ENCODE measurements at regions not wholly inside any gene's neighbourhood (a gene's known extent, or its start where the extent isn't known, plus 50 kb on each side); places are given as distances from the start of the nearest gene placed in this dataset.
"Not testable (repeated sequence)": the region's sequence is repeated elsewhere in the genome, so short reads cannot be mapped to it uniquely, and the experiment has no call there.

GRCh38 chr2:16357188-16357587 lies 308.4 kb downstream of the CYRIA start:
- DNase-seq = no peak

GRCh38 chr2:16351541-16351940 lies 314.1 kb downstream of the CYRIA start:
- DNase-seq = no peak

DNA sequence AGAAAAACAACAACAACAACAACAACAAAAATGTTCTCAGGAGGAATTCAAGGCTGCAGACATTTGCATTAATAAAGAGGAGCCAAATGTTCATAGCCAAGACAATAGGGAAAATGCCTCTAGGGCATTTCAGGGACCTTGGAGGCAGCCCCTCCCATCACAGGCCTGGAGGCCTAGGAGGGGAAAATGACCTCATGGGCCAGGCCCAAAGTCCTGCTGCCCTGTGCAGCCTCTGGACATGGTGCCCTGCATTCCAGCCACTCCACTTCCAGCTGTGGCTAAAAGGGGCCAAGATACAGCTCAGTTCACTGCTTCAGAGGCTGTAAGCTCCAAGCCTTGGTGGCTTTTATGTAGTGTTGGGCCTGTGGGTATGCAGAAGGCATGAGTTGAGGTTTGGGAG lies 314.5 kb downstream of the CYRIA start:
- no peak for DNase-seq

DNA sequence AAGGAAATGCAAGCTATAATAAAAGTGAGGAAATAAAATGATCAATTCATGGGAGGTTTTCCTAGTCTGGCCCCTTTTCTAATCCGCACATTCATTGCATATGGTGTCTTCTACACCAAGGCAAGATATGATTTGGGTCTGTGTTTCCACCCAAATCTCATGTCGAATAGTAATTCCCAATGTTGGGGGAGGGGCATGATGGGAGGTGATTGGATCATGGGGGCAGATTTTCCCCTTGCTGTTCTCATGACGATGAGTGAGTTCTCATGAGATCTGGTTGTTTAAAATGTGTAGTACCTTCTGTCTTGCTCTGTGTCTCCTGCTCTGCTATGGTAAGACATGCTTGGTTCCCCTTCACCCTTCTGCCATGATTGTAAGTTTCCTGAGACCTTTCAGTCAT lies 315.4 kb downstream of the CYRIA start:
- no peak for DNase-seq

DNA sequence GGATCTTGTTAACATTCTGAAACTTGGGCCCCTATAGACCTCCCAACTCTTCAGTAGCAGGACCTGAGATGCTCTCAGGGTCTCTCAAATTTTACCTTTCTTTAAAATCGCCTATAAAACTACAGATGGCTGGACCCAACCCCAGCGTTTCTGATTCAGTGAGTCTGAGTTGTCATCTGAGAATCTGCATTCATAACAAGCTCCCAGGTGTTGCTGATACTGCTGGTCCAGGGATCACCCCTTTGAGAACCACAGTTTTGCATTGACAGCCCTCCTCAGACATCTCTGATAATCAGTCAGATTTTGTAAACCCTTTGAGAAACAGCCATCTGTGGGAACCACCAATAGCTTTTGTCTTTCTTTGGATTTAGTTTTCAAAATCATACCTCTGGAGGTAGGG lies 315.8 kb downstream of the CYRIA start:
- DNase-seq = no peak

DNA sequence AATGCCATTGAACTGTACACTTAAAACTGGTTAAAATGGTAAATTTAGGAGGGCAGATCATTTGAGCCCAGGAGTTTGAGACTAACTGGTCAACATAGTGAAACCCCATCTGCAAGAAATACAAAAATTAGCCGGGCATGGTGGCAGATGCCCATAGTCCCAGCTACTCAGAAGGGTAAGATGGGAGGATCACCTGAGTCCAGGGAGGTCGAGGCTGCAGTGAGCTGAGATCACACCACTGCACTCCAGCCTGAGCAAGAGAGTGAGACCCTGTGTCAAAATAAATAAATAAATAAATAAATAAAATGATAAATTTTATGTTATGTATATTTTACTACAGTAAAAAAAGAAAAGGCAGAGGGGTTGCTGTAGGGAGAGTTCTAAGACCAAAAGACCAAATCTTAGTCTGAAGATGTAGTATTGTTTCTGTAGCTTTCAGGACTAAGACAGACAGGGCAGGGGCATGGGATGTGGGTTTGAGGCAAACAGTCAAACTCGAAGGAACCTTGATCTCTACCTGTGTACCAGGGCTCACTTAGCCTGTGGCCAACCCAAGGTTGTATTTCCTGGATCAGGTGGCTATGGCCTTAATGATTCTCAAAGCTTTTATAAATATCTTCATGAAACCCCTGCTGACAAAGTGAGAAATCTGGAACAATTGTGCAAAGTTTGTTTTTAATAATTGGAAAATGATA lies 316.7 kb downstream of the CYRIA start:
- no peak for DNase-seq

- no peak for DNase-seq
Observed at GRCh38 chr2:16346671-16347070, 319.0 kb downstream of the CYRIA start.

DNA sequence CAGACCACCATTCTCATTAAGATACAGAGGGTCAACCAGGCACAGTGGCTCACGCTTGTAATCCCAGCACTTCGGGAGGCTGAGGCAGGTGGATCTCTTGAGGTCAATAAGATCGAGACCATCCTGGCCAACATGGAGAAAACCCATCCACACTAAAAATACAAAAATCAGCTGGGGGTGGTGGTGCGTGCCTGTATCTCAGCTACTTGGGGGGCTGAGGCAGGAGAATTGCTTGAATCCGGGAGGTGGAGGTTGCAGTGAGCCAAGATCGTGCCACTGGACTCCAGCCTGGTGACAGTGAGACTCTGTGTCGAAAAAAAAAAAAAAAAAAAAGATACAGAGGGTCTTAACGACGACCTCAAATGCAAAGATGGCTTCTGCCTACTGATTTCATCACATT lies 320.4 kb downstream of the CYRIA start:
- DNase-seq = not testable (repeated sequence)

- DNase-seq = no peak
Observed at GRCh38 chr2:16339206-16339605, 326.4 kb downstream of the CYRIA start.

DNA sequence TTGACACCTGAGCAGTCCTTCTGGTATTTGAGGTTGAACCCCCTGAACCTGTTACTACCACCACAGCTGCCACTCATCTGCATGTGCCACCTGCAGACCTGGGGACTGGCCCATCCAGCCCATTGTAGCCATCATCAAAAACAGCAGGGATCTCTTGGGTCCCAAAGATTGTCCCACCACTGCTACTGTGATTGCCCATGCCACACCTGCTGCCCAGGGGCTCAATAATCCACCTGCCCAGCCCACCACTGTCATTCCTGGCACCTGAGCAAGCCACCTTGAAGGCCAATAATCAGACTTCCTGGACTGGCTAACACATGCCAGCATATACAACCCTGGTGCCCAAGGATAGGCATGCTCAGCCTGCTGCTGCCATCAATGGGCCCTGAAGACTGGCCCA lies 327.6 kb downstream of the CYRIA start:
- no peak for DNase-seq

DNA sequence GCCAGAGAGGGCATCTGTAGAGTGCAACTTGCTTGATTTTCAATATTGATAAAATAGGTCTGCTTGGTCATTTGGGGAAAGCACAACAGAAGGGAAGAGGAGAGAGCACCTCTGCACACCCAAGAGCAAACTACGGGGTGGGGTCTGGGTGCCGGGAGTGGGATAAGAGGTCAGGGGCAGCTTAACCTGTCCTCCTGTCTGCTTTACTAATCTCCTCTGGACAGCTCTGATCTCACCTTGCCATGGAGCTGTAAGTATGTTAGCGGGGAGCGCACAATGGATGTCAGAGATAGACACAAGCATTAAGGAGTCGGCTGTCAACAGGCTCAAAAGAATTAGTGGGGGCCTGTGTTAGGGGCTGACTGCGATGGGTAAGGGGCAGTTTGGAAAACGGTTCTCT lies 328.7 kb downstream of the CYRIA start:
- no peak for DNase-seq

GRCh38 chr2:16336491-16336890 lies 329.1 kb downstream of the CYRIA start:
- DNase-seq = no peak

GRCh38 chr2:16335947-16336346 lies 329.7 kb downstream of the CYRIA start:
- DNase-seq = no peak

DNA sequence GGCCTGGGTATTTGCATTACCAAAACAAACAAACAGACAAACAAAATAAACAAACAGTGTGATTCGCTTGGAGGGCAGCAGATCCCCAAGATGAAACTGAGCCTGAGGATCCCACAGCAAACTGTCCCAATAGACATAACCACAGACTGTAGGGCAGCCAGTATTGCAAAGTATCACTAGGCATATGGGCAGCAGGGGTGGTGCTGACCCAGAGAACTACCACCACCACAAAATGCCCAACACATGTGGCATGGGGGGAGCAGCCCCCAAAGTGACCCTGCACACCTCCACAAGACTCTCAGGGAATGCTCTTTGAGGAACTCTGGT lies 330.1 kb downstream of the CYRIA start:
- DNase-seq = no peak

DNA sequence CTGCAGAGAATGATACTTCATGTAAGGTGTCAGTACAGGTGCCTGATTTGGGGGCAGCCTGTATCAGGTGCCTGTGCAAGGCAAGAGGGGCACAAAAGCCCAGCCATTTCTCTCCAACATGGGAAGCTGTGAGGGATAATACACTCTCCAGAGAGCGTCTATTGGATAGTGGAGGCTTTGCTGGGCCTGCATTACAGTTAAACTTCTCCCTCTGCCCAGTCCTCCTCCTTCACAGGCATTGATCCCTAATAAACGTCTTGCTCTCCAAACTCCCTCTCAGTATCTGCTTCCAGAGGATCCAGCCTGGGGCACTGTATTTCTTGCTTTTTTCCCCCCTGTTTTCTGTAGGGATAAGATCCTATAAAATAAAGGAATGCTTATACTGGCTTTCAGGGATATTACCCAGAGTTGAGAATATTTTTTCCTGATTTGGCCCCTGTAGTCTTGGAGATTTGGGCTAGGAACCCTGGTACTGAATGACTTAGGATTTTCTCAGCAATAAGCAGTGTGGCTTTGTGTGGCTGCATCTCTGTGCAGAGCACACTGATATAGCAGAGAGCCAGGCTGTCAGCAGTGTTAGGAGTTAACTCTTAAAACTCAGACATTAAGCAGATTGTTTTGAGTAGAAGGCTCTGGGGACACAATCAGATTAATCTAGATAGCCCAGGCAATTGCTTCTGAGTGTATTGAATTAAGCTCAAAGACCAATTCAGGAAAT lies 330.6 kb downstream of the CYRIA start:
- DNase-seq = no peak

DNA sequence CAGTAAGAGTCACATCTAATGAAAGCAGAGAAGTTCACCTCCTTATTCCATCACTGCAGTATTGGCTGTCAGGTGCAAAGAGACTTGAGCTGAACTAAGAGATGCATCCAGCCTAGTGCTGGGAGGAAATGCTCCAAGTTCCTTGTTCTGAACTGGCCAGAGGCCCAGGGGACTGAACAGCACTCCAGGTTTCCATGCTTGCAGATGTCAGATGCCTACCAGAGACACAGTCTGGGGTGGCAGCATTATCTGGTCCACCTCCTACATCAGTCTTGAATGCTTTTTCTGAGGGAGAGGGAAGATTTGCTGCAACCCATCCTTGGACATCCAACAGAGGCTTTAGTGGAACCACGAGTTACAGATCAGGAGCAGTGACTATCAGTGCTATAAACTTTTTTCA lies 331.3 kb downstream of the CYRIA start:
- no peak for DNase-seq

GRCh38 chr2:16333681-16334080 lies 332.0 kb downstream of the CYRIA start:
- DNase-seq = no peak

DNA sequence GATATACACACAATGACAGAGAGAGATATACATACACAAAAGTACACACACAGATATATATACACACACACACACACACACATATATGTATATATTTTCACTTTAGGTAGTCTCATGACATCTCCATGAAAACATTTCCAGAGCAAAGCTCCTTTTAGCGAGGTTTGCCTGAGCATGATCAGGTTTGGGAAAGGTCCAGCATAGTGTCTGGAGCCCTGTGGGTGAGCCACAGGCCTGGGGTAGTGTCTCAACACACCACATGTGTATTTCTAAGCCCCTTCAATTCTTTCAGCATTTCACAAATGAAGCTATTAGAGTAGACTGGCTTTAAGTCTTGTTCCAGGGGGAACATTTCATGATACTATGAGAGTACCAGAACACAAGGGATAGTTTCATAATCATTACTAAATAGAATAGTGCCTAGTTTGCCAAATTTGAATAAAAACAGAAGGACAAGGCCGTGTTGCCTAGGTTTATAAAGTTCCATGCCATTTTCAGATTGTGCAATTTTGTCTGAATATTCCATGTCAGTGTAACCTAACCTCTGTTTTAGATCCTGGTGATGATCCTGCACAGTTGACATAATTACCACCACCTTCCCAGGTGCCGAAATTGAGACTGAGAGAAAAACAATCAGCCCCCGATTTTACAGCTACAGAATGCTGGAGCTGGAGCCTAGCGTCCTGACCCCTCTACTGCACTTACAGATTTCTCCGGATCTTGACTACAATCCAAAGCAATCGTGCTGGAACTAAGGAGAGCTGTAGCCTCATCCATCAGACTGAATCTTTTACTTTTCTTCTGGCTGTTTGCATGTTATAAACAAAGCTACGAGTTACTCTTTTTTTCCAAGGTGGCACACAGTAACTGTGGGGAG lies 332.7 kb downstream of the CYRIA start:
- DNase-seq = no peak

GRCh38 chr2:16331772-16332171 lies 333.9 kb downstream of the CYRIA start:
- no peak for DNase-seq

DNA sequence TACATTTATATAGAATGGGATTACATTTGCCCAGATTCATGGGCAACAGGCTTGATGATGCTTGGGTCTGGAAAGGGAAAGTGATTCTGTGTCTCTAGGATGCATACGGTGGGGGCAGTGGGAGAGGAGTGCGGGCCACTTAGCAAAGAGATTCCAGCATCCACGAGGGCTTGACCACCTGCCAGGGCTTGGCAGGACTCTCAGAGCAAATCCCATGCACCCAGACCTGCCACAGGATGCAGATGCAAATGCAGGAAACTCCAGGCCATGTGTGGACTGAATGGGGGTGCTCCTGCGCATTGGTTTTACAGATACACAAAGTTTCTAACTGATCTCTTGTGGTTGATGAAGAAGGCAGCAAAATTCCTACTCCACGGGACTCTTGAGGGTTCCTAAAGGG lies 334.7 kb downstream of the CYRIA start:
- DNase-seq = no peak

DNA sequence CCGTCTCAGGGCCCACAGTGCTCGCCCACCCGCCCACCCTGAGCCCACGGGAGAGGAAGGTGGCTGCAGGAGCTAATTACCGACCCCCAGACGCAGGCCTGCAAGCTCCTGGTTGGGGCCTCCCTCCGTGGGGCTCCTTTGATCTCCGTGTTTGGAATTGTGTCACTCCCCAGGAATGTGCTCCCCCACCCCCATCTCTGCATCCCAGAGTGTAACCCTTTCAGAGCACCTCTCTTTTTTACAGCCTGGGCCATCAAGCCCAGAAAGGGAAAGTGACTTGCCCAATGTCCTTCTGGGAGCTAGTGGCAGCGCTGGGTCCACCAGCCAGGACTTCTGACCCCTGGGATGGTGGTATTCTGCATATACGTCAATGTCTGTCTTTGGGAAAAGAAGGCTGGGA lies 335.1 kb downstream of the CYRIA start:
- no peak for DNase-seq

GRCh38 chr2:16330012-16330411 lies 335.6 kb downstream of the CYRIA start:
- DNase-seq = no peak

- no peak for DNase-seq
Observed at GRCh38 chr2:16329421-16329820, 336.2 kb downstream of the CYRIA start.

Measured in OCI-M1 (cell line).